Stimulated activated CD8-positive, alpha-beta memory T cell treated with anti-CD3 and anti-CD28 coated beads, Interleukin-4, amount 100 ng/mL, for 48 hours (primary cell): ENCODE measurements at regions not wholly inside any gene's neighbourhood (a gene's known extent, or its start where the extent isn't known, plus 50 kb on each side); places are given as distances from the start of the nearest gene placed in this dataset.
"Not testable (repeated sequence)": the region's sequence is repeated elsewhere in the genome, so short reads cannot be mapped to it uniquely, and the experiment has no call there.

ENCODE experiments used
- DNase-seq: peaks from one replicate; pipeline ENCODE4 v3.0.0-alpha.2; 2020

DNA sequence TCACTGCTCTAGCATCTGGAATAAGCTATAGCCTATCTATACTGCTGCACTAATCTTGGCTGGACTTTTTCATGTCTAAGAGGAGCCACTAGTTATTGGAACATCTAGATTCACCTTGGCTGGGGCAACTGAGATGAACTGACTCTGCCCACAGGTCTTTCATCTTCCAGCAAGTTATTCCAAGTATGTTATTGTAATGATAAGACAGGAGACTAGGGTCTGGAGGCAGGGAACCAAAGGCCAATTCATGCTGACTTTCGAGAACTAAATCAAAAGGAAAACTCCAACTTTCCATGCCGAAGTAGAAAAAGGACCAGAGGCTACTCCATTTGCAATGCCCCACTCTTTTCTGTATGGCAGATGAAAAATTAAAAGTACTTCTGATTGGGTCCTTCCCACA lies 1243.0 kb upstream of the RAG2 start:
- no peak for DNase-seq

GRCh38 chr11:37840345-37840744 lies 1242.3 kb upstream of the RAG2 start:
- DNase-seq: not testable (repeated sequence)

- DNase-seq: no peak
These were observed 1232.5 kb upstream of the RAG2 start for GRCh38 chr11:37830529-37830928.

DNA sequence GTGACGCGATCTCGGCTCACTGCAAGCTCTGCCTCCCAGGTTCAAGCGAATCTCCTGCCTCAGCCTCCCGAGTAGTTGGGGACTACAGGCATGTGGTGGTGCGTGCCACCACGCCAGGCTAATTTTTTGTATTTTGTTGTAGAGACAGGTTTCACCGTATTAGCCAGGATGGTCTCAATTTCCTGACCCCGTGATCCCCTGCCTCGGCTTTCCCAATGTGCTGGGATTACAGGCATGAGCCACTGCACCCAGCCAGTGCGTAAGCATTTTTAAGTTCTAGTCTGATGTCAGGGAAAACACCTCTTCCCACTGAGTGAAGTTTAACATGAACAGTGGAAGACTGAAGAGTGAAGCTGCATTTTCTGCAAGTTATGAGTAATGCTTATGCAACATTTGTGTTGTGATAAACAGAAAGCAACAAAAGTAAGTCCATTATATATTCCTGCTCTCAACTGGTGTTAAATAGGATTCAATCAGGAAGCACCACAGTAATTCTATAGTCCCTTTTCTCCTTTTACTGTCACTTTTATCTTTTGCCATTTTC lies 1219.8 kb upstream of the RAG2 start:
- DNase-seq: no peak

- no peak for DNase-seq
These were observed 1214.3 kb upstream of the RAG2 start for GRCh38 chr11:37812281-37812880.

DNA sequence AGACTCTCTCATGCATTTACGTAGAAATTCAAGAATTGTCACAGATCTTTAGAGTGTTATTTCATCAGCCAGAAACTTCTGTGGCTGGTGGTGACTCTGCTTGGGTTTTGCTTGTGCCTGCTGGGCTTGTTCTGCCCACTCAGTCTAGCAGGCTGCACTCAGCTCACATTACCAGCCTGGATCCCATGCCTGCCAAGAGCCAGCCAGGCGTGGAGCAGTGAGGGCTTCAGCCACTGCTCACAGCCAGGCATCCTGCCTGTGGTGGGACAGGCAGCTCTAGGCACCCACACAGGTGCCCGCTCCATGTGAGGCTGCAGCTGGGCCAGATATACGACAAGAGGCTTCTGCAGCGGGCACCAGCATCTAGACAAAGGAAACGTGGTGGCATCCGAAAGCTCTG lies 1213.3 kb upstream of the RAG2 start:
- DNase-seq: no peak

DNA sequence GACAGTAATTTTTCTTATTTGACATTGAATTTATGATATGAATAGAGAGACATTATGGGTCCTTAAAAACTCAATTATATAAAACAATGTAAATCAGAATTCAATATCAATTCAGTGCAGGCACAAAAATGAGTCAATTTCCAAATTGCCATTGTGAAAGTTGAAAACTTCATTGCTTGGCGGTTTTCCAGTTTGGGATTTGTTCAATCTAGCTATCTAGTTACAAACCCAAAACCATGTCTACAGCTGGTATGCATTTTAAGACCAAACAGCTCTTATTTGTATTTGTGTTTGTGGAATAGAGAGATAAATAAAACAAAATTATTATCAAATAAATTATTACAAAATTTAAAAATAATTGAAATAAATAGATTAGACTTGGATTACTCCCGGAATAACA lies 1206.6 kb upstream of the RAG2 start:
- no peak for DNase-seq

DNA sequence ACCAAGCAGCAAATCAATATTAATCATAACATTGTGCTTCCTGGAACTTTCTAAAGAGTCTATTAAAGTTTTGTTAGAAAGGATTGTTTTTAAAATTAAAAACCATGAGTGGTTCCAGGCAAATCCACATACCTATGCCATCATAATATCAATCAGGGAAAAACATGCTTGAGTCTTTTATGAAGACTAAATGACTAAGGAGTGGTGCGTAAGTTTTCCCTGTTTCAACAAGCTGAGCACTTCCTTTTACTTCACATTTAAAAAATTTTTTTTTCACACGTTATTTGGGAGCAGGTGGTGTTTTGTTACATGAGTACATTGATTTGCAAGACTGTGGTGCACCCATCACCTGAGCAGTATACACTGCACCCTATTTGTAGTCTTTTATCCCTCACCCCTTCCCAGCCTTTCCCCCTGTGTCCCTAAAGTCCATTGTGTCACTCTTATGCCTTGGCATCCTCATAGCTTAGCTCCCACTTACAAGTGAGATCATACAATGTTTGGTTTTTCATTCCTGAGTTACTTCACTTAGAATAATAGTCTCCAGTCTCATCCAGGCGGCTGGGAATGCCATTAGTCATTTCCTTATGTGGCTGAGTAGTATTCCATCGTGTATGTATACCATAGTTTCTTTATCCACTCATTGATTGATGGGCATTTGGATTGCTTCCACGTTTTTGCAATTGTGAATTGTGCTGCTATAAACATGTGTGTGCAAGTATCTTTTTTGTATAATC lies 1190.3 kb upstream of the RAG2 start:
- no peak for DNase-seq

DNA sequence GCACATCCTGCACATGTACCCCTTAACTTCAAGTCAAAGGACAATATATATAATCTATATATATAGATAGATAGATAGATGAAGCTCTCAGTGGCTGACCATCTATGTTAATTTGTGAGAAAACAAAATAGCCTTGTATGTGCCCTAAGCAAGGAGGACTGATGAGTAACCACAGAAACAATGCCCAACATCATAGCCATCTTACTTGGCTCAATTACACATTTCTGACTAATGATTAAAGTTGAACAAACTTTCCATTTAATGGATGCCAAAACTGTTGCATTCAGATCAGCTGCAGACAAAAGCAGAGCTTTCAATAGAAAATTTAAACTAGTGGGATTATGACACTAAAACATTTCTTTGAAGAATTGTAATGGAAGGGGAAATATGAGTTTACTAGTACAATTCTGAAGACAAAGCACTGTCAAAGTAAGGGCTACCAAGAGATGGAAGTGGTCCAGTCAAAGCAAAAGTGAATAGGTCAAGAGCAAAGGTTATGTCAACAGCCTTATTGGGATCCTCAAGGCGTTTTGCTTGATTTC lies 1188.2 kb upstream of the RAG2 start:
- DNase-seq: no peak

DNA sequence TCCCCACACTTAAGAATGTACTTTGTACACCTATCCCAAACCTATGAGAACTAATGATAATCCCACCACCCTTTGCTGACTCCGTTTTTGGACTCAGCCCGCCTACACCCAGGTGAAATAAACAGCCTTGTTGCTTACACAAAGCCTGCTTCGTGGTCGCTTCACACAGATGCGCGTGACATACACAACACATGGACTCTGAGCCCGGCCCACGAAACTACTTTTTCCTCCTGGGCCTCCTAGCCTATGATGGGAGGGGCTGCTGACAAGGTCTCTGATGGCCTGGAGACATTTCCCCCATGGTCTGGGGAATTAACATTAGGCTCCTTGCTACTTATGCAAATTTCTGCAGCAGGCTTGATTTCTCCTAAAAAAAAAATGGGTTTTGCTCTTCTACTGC lies 1176.4 kb upstream of the RAG2 start:
- no peak for DNase-seq

DNA sequence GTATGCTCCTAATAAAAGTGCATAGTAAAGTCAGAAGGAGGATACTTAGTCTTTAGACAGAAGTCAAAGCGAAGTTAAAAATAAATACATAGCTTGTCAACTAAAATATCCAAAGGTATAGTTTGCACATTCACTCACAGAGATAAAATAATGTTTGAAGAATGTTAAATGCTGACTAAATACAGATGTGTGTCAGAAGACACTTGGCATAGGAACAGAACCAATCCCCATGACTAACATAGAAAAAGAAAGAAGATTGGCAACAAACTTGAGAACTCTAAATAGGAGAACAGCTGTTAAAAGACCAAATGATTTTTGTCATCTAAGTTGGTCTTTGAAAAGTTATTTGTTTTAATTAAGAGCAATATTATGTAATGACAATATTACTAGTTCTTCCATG lies 1172.1 kb upstream of the RAG2 start:
- no peak for DNase-seq

DNA sequence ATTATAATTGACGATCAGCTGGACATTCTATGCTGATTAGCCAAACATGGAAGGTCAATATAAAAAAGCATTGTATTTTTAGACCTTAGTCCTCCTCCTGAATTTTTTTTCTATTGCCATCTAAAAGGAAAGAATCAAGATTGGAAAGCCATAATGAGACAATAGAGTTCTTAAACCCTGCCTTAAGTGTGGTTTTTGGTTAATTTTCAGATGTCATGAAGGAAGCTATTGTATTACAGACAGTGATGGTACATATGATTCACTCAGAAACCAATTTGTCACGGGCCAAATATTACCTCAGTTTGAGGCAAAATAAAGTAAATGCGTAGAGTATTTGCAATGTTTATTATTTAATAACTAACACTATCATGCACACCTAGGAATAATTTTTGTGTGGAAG lies 1164.0 kb upstream of the RAG2 start:
- no peak for DNase-seq

DNA sequence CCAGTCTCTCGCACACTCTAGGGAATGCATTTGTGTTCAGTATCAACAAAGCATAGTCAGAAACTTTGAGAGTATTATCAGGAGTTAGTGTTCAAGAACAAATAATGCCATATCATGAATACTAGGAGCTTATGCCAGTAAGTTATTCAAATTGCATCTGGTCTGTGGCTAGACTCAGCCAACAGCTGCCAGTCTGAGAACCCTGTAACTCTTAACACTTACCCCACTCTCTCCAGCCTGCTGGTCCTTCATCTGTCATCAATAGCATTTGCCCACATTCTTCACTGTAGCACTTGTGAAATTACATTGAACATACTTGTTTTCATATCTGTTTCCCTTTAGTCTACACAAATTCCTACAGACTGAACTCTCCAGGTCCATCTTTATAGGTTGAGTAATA lies 1157.5 kb upstream of the RAG2 start:
- no peak for DNase-seq

- DNase-seq: no peak
These were observed 1150.6 kb upstream of the RAG2 start for GRCh38 chr11:37748641-37749040.

GRCh38 chr11:37747121-37747520 lies 1149.1 kb upstream of the RAG2 start:
- no peak for DNase-seq

- no peak for DNase-seq
These were observed 1129.3 kb upstream of the RAG2 start for GRCh38 chr11:37727371-37727770.

DNA sequence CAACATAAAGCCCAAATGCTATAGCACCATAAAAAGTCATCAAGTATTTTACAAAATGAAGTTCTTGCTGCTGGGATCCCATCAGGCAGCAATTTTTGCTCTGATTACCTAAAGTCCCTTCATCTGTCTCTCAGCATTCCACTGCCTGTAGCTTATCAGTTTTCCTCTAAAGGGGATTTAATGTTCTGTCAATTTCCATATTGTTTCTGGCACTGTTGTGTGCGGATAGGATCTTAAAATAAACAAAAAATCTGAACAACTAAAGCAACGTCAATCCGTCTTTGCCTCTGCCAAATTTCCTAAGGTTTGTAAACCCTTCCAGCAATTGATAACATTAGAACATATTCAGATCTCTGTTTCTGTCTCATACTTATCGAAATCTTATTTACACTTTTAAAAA lies 1126.3 kb upstream of the RAG2 start:
- no peak for DNase-seq

DNA sequence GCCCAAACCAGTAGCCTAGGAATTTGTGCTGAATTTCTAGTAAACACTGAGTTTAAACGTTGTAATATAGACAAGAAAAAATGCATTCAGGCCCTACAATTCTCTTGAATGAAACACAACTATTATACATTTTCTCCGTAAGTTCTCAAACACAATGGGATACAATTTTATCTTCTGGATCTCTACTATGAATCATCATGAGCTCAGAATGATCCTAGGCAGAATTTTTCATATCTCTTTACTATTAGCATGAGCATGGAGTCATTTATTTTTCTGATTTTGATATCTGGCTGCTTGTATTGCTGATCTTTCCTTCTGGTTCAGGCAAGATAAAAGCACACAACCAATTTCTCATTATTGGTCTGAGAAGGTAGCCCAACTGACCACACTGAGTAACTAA lies 1123.4 kb upstream of the RAG2 start:
- DNase-seq: no peak

GRCh38 chr11:37718431-37718999 lies 1120.5 kb upstream of the RAG2 start:
- DNase-seq: no peak

GRCh38 chr11:37712251-37712650 lies 1114.2 kb upstream of the RAG2 start:
- DNase-seq: no peak

- no peak for DNase-seq
These were observed 1112.0 kb upstream of the RAG2 start for GRCh38 chr11:37710031-37710430.

- no peak for DNase-seq
These were observed 1106.8 kb upstream of the RAG2 start for GRCh38 chr11:37704791-37705190.

DNA sequence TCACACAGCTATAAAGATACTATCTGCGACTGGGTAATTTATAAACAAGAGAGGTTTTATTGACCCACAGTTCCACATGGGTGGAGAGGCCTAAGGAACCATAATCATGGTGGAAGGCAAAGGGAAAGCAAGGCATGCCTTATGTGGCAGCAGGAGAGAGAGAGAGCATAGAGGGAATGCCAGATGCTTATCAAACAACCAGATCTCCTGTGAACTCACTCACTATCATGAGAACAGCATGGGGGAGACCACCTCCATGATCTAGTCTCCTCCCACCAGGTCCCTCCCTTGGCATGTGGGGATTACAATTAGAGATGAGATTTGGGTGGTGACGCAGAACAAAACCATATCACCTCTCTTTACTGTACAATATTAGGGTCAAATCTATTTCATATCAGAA lies 1101.6 kb upstream of the RAG2 start:
- DNase-seq: no peak

GRCh38 chr11:37695283-37695682 lies 1097.2 kb upstream of the RAG2 start:
- DNase-seq: no peak
